Stimulated activated CD4-positive, alpha-beta T cell treated with anti-CD3 and anti-CD28 coated beads, Interleukin-12 subunit alpha, Interleukin-12 subunit beta, amount 100 ng/mL, for 4 hours (primary cell): ENCODE measurements at regions not wholly inside any gene's neighbourhood (a gene's known extent, or its start where the extent isn't known, plus 50 kb on each side); places are given as distances from the start of the nearest gene placed in this dataset.
"Not testable (repeated sequence)": the region's sequence is repeated elsewhere in the genome, so short reads cannot be mapped to it uniquely, and the experiment has no call there.

Experiments
- DNase-seq: peaks from one replicate; pipeline ENCODE4 v3.0.0-alpha.2; 2020

- DNase-seq = no peak
Observed at GRCh38 chr12:67046062-67046461, 223.1 kb upstream of the CAND1 start.

GRCh38 chr12:67047634-67048033 lies 221.5 kb upstream of the CAND1 start:
- no peak for DNase-seq

- no peak for DNase-seq
Observed at GRCh38 chr12:67048371-67048770, 220.8 kb upstream of the CAND1 start.

- not testable (repeated sequence) for DNase-seq
Observed at GRCh38 chr12:67049199-67049598, 220.0 kb upstream of the CAND1 start.

GRCh38 chr12:67052981-67053380 lies 216.2 kb upstream of the CAND1 start:
- DNase-seq = no peak

- no peak for DNase-seq
Observed at GRCh38 chr12:67056329-67056728, 212.8 kb upstream of the CAND1 start.

GRCh38 chr12:67057072-67057471 lies 212.1 kb upstream of the CAND1 start:
- no peak for DNase-seq

- no peak for DNase-seq
Observed at GRCh38 chr12:67062193-67062592, 207.0 kb upstream of the CAND1 start.

GRCh38 chr12:67067453-67068203 lies 201.5 kb upstream of the CAND1 start:
- DNase-seq = no peak

- no peak for DNase-seq
Observed at GRCh38 chr12:67068204-67068731, 200.9 kb upstream of the CAND1 start.

GRCh38 chr12:67068761-67069450 lies 200.3 kb upstream of the CAND1 start:
- peak; percentile 46 for DNase-seq

GRCh38 chr12:67069451-67070306 lies 199.5 kb upstream of the CAND1 start:
- peak; percentile 44 for DNase-seq

- DNase-seq = no peak
Observed at GRCh38 chr12:67070307-67070600, 198.9 kb upstream of the CAND1 start.

GRCh38 chr12:67070604-67071003 lies 198.6 kb upstream of the CAND1 start:
- DNase-seq = no peak

GRCh38 chr12:67072281-67072680 lies 196.9 kb upstream of the CAND1 start:
- DNase-seq = not testable (repeated sequence)

- DNase-seq = no peak
Observed at GRCh38 chr12:67073336-67073735, 195.8 kb upstream of the CAND1 start.

- DNase-seq = no peak
Observed at GRCh38 chr12:67074072-67074471, 195.1 kb upstream of the CAND1 start.

- DNase-seq = no peak
Observed at GRCh38 chr12:67077617-67078016, 191.5 kb upstream of the CAND1 start.

- DNase-seq = no peak
Observed at GRCh38 chr12:67078957-67079356, 190.2 kb upstream of the CAND1 start.

- no peak for DNase-seq
Observed at GRCh38 chr12:67080637-67081036, 188.5 kb upstream of the CAND1 start.

- DNase-seq = no peak
Observed at GRCh38 chr12:67082221-67082620, 186.9 kb upstream of the CAND1 start.

- DNase-seq = no peak
Observed at GRCh38 chr12:67085699-67086098, 183.5 kb upstream of the CAND1 start.

- DNase-seq = no peak
Observed at GRCh38 chr12:67086116-67086515, 183.0 kb upstream of the CAND1 start.
